Esophagus muscularis mucosa (tissue), 4 donors: ENCODE measurements at regions not wholly inside any gene's neighbourhood (a gene's known extent, or its start where the extent isn't known, plus 50 kb on each side); places are given as distances from the start of the nearest gene placed in this dataset.

Source experiments
- DNase-seq: peaks from one replicate; pipeline ENCODE4 v3.0.0-alpha.2; 2017; ENCODE audit errors: extremely low spot score
- H3K27ac ChIP-seq, 4 donors: fragments of 200-600 bp; sonication (generic); replicated peaks in 1 of 4; 1 replicate in 3 of 4; 2 replicates in 1 of 4; pipeline ENCODE4 v1.5.1; 2016 to 2019; ENCODE audit warnings: mild to moderate bottlenecking in 1 of 4
- H3K27me3 ChIP-seq, 4 donors: fragments of 200-600 bp; sonication (generic); one replicate each; pipeline versions ENCODE4 v1.5.1 to v1.6.0; 2016 to 2019
- H3K36me3 ChIP-seq, 4 donors: fragments of 200-600 bp; sonication (generic); one replicate each; pipeline ENCODE4 v1.5.1; 2016 to 2019
- H3K4me1 ChIP-seq, 4 donors: fragments of 200-600 bp; sonication (generic); one replicate each; pipeline ENCODE4 v1.5.1; 2016 to 2019
- H3K4me3 ChIP-seq, 4 donors: fragments of 200-600 bp; sonication (generic); 1 replicate in 2 of 4; 2 replicates in 2 of 4; pipeline ENCODE4 v1.5.1; 2016 to 2019; ENCODE audit warnings: mild to moderate bottlenecking in 4 of 4, moderate library complexity in 1 of 4
- H3K9me3 ChIP-seq, 4 donors: fragments of 200-600 bp; sonication (generic); 1 replicate in 3 of 4; 2 replicates in 1 of 4; pipeline ENCODE4 v1.5.1; 2016 to 2019
- CTCF ChIP-seq, 3 experiments: fragments of 200-600 bp in 2 of 3; fragments of 450-650 bp in 1 of 3; sonication (generic) in 2 of 3; IDR thresholded peaks; one replicate each; pipeline ENCODE4 v1.5.1; 2017 to 2019; ENCODE audit warnings: antibody characterized with exemption in 3 of 3, mild to moderate bottlenecking in 2 of 3, moderate library complexity in 1 of 3
- EP300 ChIP-seq: sonication (generic); formaldehyde crosslinking; IDR thresholded peaks from one replicate; pipeline ENCODE4 v1.6.1; 2017; ENCODE audit warnings: antibody characterized with exemption
- POLR2A ChIP-seq: fragments of 450-650 bp; IDR thresholded peaks from one replicate; pipeline ENCODE4 v1.6.1; 2017; ENCODE audit warnings: antibody characterized with exemption, moderate library complexity, mild to moderate bottlenecking, low read depth
- POLR2AphosphoS5 ChIP-seq, 2 donors: sonication (generic); formaldehyde crosslinking; IDR thresholded peaks; one replicate each; pipeline ENCODE4 v1.6.1; 2017; ENCODE audit warnings: antibody characterized with exemption in 2 of 2
- WGBS: methylation state at CpG from one replicate; pipeline ENCODE4 v1.1.5; 2018; 5-methylcytosine and 5-hydroxymethylcytosine counted together
- intact Hi-C: fragments of 100-400 bp; cut with DNase I; formaldehyde crosslinking; loops from one replicate; pipeline ENCODE4 v1.15.1; 2023

GRCh38 chr6:44631968-44632367 lies 244.5 kb downstream of the CDC5L start:
- H3K27me3 ChIP-seq, result peaks cover 0 to 36% (median 0%) of the 10 kb centered on the region in 4 donors
- no peak overlapping the region for H3K4me3 ChIP-seq
- H3K9me3 ChIP-seq, result no peaks in the 10 kb centered on the region
- intact Hi-C loops, result no loop called here
- TF ChIP-seq CTCF (IDR thresholded peaks at IDR 0.05) (no peak), POLR2AphosphoS5 (IDR thresholded peaks at IDR 0.05) (no peak), EP300 (no peak), POLR2A (no peak)
- H3K36me3 ChIP-seq, result no peaks in the 10 kb centered on the region
- no peak for DNase-seq
- WGBS, result 91% methylated on average over 6 of the region's 6 CpGs
- no peak overlapping the region for H3K27ac ChIP-seq
- peaks cover 0 to 8% (median 4%) of the 10 kb centered on the region in 4 donors for H3K4me1 ChIP-seq

- no peak overlapping the region for H3K4me3 ChIP-seq
- no peak overlapping the region for H3K27ac ChIP-seq
- 88% methylated on average over 8 of the region's 8 CpGs for WGBS
- no peak for DNase-seq
- intact Hi-C loops, result no loop called here
- peaks cover 0 to 28% (median 0%) of the 10 kb centered on the region in 4 donors for H3K27me3 ChIP-seq
- H3K4me1 ChIP-seq, result peaks cover 0 to 8% (median 4%) of the 10 kb centered on the region in 4 donors
- no peak for TF ChIP-seq POLR2A
- TF ChIP-seq CTCF (IDR thresholded peaks at IDR 0.05), result no peak
- TF ChIP-seq EP300, result no peak
- no peak for TF ChIP-seq POLR2AphosphoS5 (IDR thresholded peaks at IDR 0.05)
- no peaks in the 10 kb centered on the region for H3K36me3 ChIP-seq
- no peaks in the 10 kb centered on the region for H3K9me3 ChIP-seq
Observed at GRCh38 chr6:44634321-44634720, 246.8 kb downstream of the CDC5L start.

GRCh38 chr6:44635486-44635885 lies 248.0 kb downstream of the CDC5L start:
- TF ChIP-seq POLR2AphosphoS5 (IDR thresholded peaks at IDR 0.05), result no peak
- no peak for TF ChIP-seq POLR2A
- no peak for TF ChIP-seq EP300
- TF ChIP-seq CTCF (IDR thresholded peaks at IDR 0.05), result no peak
- no peak for DNase-seq
- Histone ChIP-seq H3K4me1 (peaks cover 0 to 7% (median 2%) of the 10 kb centered on the region in 4 donors), H3K4me3 (no peak overlapping the region), H3K27me3 (peaks cover 0 to 22% (median 0%) of the 10 kb centered on the region in 4 donors), H3K36me3 (no peaks in the 10 kb centered on the region), H3K27ac (no peak overlapping the region), H3K9me3 (no peaks in the 10 kb centered on the region)
- 83% methylated on average over 4 of the region's 4 CpGs for WGBS
- intact Hi-C loops, result no loop called here

DNA sequence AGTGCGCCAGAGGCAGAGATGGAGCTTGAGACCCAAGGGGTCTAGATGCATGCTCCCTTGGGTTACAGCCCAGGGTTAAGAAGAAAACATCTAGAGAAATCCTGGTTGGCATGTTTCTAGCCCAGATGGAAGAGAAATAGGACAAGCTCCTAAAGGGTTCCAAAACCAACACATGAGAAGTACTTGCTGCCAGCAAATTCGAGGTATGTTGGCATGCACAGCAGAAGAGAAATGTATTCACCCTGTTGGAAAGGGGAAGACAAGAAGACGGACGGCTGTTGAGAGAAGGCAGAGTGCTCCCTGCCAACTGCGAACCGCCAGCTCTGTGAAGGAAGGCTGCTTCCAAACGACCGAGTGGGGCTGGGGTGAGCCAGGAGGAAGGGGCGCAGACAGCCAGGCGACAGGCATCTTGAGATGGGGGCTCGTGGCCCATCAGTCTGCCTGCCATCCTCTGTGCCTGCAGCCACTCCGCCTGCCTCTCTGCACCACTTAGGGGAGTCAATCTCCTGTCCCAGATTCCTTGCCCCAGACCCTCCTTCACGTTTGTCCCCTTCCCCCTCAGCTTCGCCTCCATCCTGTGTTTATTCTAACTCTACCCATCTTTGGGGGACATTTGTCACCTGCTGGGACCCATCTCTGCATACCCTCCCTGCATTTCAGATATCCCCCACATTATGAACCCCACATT lies 249.2 kb downstream of the CDC5L start:
- H3K36me3 ChIP-seq, result no peaks in the 10 kb centered on the region
- peaks cover 0 to 12% (median 0%) of the 10 kb centered on the region in 4 donors for H3K27me3 ChIP-seq
- H3K9me3 ChIP-seq, result no peaks in the 10 kb centered on the region
- no peak for DNase-seq
- TF ChIP-seq POLR2AphosphoS5 (IDR thresholded peaks at IDR 0.05) (no peak), CTCF (IDR thresholded peaks at IDR 0.05) (no peak), POLR2A (no peak), EP300 (no peak)
- intact Hi-C loops, result no loop called here
- H3K4me1 ChIP-seq, result peaks cover 0 to 7% (median 2%) of the 10 kb centered on the region in 4 donors
- no peak overlapping the region for H3K4me3 ChIP-seq
- H3K27ac ChIP-seq, result no peak overlapping the region
- 65% methylated on average over 14 of the region's 14 CpGs for WGBS
